Osteoblast (primary cell): ENCODE measurements at regions not wholly inside any gene's neighbourhood (a gene's known extent, or its start where the extent isn't known, plus 50 kb on each side); places are given as distances from the start of the nearest gene placed in this dataset.

Experiments used
- DNase-seq: peaks from one replicate; pipeline ENCODE4 v3.0.0; 2011; ENCODE audit warnings: low spot score, mixed read lengths; ENCODE audit not compliant: insufficient read length; ENCODE audit errors: missing footprints
- H2AFZ ChIP-seq: 2 replicates; pipeline ENCODE4 v1.6.0; 2011; ENCODE audit warnings: mild to moderate bottlenecking, low read length
- H3K27ac ChIP-seq: 2 replicates; pipeline ENCODE4 v1.5.1; 2011; ENCODE audit warnings: mild to moderate bottlenecking, low read depth, low read length, moderate library complexity
- H3K27me3 ChIP-seq: 2 replicates; pipeline ENCODE4 v1.6.0; 2012; ENCODE audit warnings: mild to moderate bottlenecking, control low read depth, inconsistent platforms, low read length, moderate library complexity; ENCODE audit not compliant: insufficient read depth
- H3K36me3 ChIP-seq: 2 replicates; pipeline ENCODE4 v1.5.1; 2011; ENCODE audit warnings: mild to moderate bottlenecking, low read length, control low read depth, moderate library complexity; ENCODE audit not compliant: insufficient read depth
- H3K4me1 ChIP-seq: 2 replicates; pipeline ENCODE4 v1.5.1; 2011; ENCODE audit warnings: mild to moderate bottlenecking, low read length, control low read depth, moderate library complexity; ENCODE audit not compliant: insufficient read depth
- H3K4me2 ChIP-seq: 2 replicates; pipeline ENCODE4 v1.6.0; 2011; ENCODE audit warnings: mild to moderate bottlenecking, low read length; ENCODE audit not compliant: insufficient read depth
- H3K4me3 ChIP-seq: fragments of 200-600 bp; sonication (generic); 3 replicates; pipeline ENCODE4 v1.5.1; 2012; ENCODE audit warnings: mild to moderate bottlenecking, low read length, inconsistent platforms; ENCODE audit not compliant: insufficient read depth
- H3K79me2 ChIP-seq: 2 replicates; pipeline ENCODE4 v1.6.0; 2012; ENCODE audit warnings: mild to moderate bottlenecking, low read length, control low read depth, inconsistent platforms; ENCODE audit not compliant: insufficient read depth
- H3K9me3 ChIP-seq: 2 replicates; pipeline ENCODE4 v1.5.1; 2011; ENCODE audit warnings: low read depth, low read length, control low read depth
- H4K20me1 ChIP-seq: 2 replicates; pipeline ENCODE4 v1.6.0; 2012; ENCODE audit warnings: mild to moderate bottlenecking, low read length, control low read depth; ENCODE audit not compliant: insufficient read depth
- TF ChIP-seq, protein P1 (sequence below): IDR thresholded peaks from 2 replicates; pipeline ENCODE4 v1.5.1; 2011; ENCODE audit warnings: mild to moderate bottlenecking, low read depth, low read length, moderate library complexity; ENCODE audit errors: extremely low read depth

GRCh38 chr4:11005300-11005699 lies 320.7 kb upstream of the CLNK start:
- H3K9me3 ChIP-seq = no peaks in the 10 kb centered on the region
- no peaks in the 10 kb centered on the region for H3K4me1 ChIP-seq
- H3K27me3 ChIP-seq = no peaks in the 10 kb centered on the region
- no peak overlapping the region for H3K4me3 ChIP-seq
- DNase-seq = no peak
- H3K36me3 ChIP-seq = no peaks in the 10 kb centered on the region
- H2AFZ ChIP-seq = no peak overlapping the region
- TF ChIP-seq, protein P1, sequence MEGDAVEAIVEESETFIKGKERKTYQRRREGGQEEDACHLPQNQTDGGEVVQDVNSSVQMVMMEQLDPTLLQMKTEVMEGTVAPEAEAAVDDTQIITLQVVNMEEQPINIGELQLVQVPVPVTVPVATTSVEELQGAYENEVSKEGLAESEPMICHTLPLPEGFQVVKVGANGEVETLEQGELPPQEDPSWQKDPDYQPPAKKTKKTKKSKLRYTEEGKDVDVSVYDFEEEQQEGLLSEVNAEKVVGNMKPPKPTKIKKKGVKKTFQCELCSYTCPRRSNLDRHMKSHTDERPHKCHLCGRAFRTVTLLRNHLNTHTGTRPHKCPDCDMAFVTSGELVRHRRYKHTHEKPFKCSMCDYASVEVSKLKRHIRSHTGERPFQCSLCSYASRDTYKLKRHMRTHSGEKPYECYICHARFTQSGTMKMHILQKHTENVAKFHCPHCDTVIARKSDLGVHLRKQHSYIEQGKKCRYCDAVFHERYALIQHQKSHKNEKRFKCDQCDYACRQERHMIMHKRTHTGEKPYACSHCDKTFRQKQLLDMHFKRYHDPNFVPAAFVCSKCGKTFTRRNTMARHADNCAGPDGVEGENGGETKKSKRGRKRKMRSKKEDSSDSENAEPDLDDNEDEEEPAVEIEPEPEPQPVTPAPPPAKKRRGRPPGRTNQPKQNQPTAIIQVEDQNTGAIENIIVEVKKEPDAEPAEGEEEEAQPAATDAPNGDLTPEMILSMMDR = no peak
- no peaks in the 10 kb centered on the region for H3K79me2 ChIP-seq
- no peaks in the 10 kb centered on the region for H4K20me1 ChIP-seq
- H3K27ac ChIP-seq = no peak overlapping the region
- no peak overlapping the region for H3K4me2 ChIP-seq

DNA sequence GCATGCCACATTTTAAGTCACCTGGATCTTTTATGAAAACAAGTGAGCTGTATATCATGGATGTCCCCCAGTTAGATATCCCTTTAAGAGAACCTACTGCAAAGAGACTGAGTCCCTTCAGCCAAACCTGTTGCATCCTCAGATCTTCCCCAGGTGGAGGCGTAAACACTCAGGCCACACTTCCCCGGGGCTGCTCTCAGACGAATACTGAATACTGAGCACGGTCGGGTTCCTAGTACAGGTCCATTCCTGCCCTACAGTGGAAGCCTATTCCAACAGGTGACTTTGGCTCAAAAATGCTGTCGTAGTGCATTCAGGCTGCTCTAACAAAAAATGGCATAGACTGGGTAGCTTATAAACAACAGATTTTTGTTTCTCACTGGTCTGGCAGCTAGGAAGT lies 320.2 kb upstream of the CLNK start:
- Histone ChIP-seq H3K4me2 (no peak overlapping the region), H3K4me3 (no peak overlapping the region), H3K4me1 (no peaks in the 10 kb centered on the region), H3K27ac (no peak overlapping the region), H3K36me3 (no peaks in the 10 kb centered on the region), H3K9me3 (no peaks in the 10 kb centered on the region), H3K27me3 (no peaks in the 10 kb centered on the region), H3K79me2 (no peaks in the 10 kb centered on the region), H2AFZ (no peak overlapping the region), H4K20me1 (no peaks in the 10 kb centered on the region)
- no peak for DNase-seq
- TF ChIP-seq, protein P1 = no peak

GRCh38 chr4:11002961-11003360 lies 318.4 kb upstream of the CLNK start:
- Histone ChIP-seq H3K27ac (no peak overlapping the region), H3K4me3 (no peak overlapping the region), H3K4me2 (no peak overlapping the region), H3K4me1 (peaks cover 3% of the 10 kb centered on the region), H3K9me3 (no peaks in the 10 kb centered on the region), H3K36me3 (no peaks in the 10 kb centered on the region), H3K79me2 (no peaks in the 10 kb centered on the region), H2AFZ (no peak overlapping the region), H4K20me1 (no peaks in the 10 kb centered on the region), H3K27me3 (no peaks in the 10 kb centered on the region)
- DNase-seq = no peak
- TF ChIP-seq, protein P1 = no peak

GRCh38 chr4:10998846-10999245 lies 314.3 kb upstream of the CLNK start:
- H2AFZ ChIP-seq = peak overlapping the region; percentile 9

More at GRCh38 chr4:10998846-10999245, 314.3 kb upstream of the CLNK start:
- Histone ChIP-seq H3K27ac (peak overlapping the region; percentile 24), H3K4me1 (peaks cover 3% of the 10 kb centered on the region), H4K20me1 (no peaks in the 10 kb centered on the region), H3K36me3 (no peaks in the 10 kb centered on the region), H3K4me3 (no peak overlapping the region), H3K27me3 (no peaks in the 10 kb centered on the region), H3K4me2 (no peak overlapping the region), H3K9me3 (no peaks in the 10 kb centered on the region), H3K79me2 (no peaks in the 10 kb centered on the region)
- TF ChIP-seq, protein P1 = no peak
- no peak for DNase-seq
